Memory B cell (primary cell): ENCODE measurements at regions not wholly inside any gene's neighbourhood (a gene's known extent, or its start where the extent isn't known, plus 50 kb on each side); places are given as distances from the start of the nearest gene placed in this dataset.

Experiments used
- ATAC-seq: fragments of 150-1000 bp; cut with Tn5 transposase; 2 replicates; pipeline ENCODE4 v1.10.0; 2021; ENCODE audit warnings: low read depth, mild to moderate bottlenecking, moderate library complexity
- DNase-seq, 2 donors: peaks; one replicate each; pipeline ENCODE4 v3.0.0; 2022; ENCODE audit warnings: low spot score in 2 of 2
- H3K27ac Mint-ChIP-seq: one replicate; pipeline ENCODE4 v1.8.0; 2022; ENCODE audit warnings: mild to moderate bottlenecking, moderate library complexity, mixed read lengths
- H3K27me3 Mint-ChIP-seq: one replicate; pipeline ENCODE4 v1.8.0; 2022; ENCODE audit warnings: mixed read lengths
- H3K36me3 Mint-ChIP-seq: one replicate; pipeline ENCODE4 v1.8.0; 2022; ENCODE audit warnings: mild to moderate bottlenecking, mixed read lengths
- H3K4me1 Mint-ChIP-seq: one replicate; pipeline ENCODE4 v1.8.0; 2022; ENCODE audit warnings: mixed read lengths
- H3K4me3 Mint-ChIP-seq: one replicate; pipeline ENCODE4 v1.8.0; 2022; ENCODE audit warnings: mild to moderate bottlenecking, moderate library complexity, mixed read lengths
- H3K9me3 Mint-ChIP-seq: one replicate; pipeline ENCODE4 v1.8.0; 2022; ENCODE audit warnings: mixed read lengths

GRCh38 chr2:234835738-234836137, 116.1 kb upstream of the SH3BP4 start:
- no peak for DNase-seq
- Mint-ChIP-seq H3K36me3 (no peaks in the 10 kb centered on the region), H3K4me3 (no peak overlapping the region), H3K9me3 (no peaks in the 10 kb centered on the region), H3K27me3 (peaks cover 19% of the 10 kb centered on the region), H3K4me1 (no peaks in the 10 kb centered on the region), H3K27ac (no peak overlapping the region)
- no peak for ATAC-seq

- no peak for ATAC-seq
- Mint-ChIP-seq H3K27me3 (peaks cover 20% of the 10 kb centered on the region), H3K4me3 (no peak overlapping the region), H3K27ac (no peak overlapping the region), H3K36me3 (no peaks in the 10 kb centered on the region), H3K9me3 (no peaks in the 10 kb centered on the region), H3K4me1 (no peaks in the 10 kb centered on the region)
- DNase-seq = no peak
Measured at GRCh38 chr2:234834228-234834923, 117.4 kb upstream of the SH3BP4 start.

- H3K27me3 Mint-ChIP-seq = peaks cover 16% of the 10 kb centered on the region
- no peak for ATAC-seq
- H3K9me3 Mint-ChIP-seq = no peaks in the 10 kb centered on the region
- no peak for DNase-seq
- no peak overlapping the region for H3K4me3 Mint-ChIP-seq
- no peak overlapping the region for H3K27ac Mint-ChIP-seq
- no peaks in the 10 kb centered on the region for H3K4me1 Mint-ChIP-seq
- H3K36me3 Mint-ChIP-seq = no peaks in the 10 kb centered on the region
Measured at GRCh38 chr2:234830853-234831252, 121.0 kb upstream of the SH3BP4 start.

- H3K9me3 Mint-ChIP-seq = no peaks in the 10 kb centered on the region
- H3K36me3 Mint-ChIP-seq = no peaks in the 10 kb centered on the region
- no peak overlapping the region for H3K4me3 Mint-ChIP-seq
- DNase-seq (no peak), ATAC-seq (no peak)
- H3K27me3 Mint-ChIP-seq = peaks cover 12% of the 10 kb centered on the region
- no peak overlapping the region for H3K27ac Mint-ChIP-seq
- no peaks in the 10 kb centered on the region for H3K4me1 Mint-ChIP-seq
Measured at GRCh38 chr2:234829074-234829455, 122.8 kb upstream of the SH3BP4 start.

GRCh38 chr2:234828382-234829073, 123.3 kb upstream of the SH3BP4 start:
- Mint-ChIP-seq H3K9me3 (no peaks in the 10 kb centered on the region), H3K4me3 (no peak overlapping the region), H3K27ac (no peak overlapping the region), H3K36me3 (no peaks in the 10 kb centered on the region), H3K27me3 (peaks cover 9% of the 10 kb centered on the region), H3K4me1 (no peaks in the 10 kb centered on the region)
- no peak for DNase-seq
- no peak for ATAC-seq

GRCh38 chr2:234827096-234827860, 124.5 kb upstream of the SH3BP4 start:
- H3K27me3 Mint-ChIP-seq = peaks cover 9% of the 10 kb centered on the region
- H3K4me1 Mint-ChIP-seq = no peaks in the 10 kb centered on the region
- H3K36me3 Mint-ChIP-seq = no peaks in the 10 kb centered on the region
- H3K9me3 Mint-ChIP-seq = no peaks in the 10 kb centered on the region
- H3K27ac Mint-ChIP-seq = no peak overlapping the region
- no peak for DNase-seq
- ATAC-seq = no peak
- H3K4me3 Mint-ChIP-seq = no peak overlapping the region

GRCh38 chr2:234826681-234827080, 125.1 kb upstream of the SH3BP4 start:
- no peaks in the 10 kb centered on the region for H3K9me3 Mint-ChIP-seq
- DNase-seq (no peak), ATAC-seq (no peak)
- H3K27me3 Mint-ChIP-seq = peaks cover 9% of the 10 kb centered on the region
- no peaks in the 10 kb centered on the region for H3K36me3 Mint-ChIP-seq
- H3K4me3 Mint-ChIP-seq = no peak overlapping the region
- H3K27ac Mint-ChIP-seq = no peak overlapping the region
- no peaks in the 10 kb centered on the region for H3K4me1 Mint-ChIP-seq

- H3K27me3 Mint-ChIP-seq = peaks cover 6% of the 10 kb centered on the region
- no peaks in the 10 kb centered on the region for H3K36me3 Mint-ChIP-seq
- ATAC-seq (no peak), DNase-seq (no peak)
- H3K4me3 Mint-ChIP-seq = no peak overlapping the region
- H3K27ac Mint-ChIP-seq = no peak overlapping the region
- H3K9me3 Mint-ChIP-seq = no peaks in the 10 kb centered on the region
- H3K4me1 Mint-ChIP-seq = no peaks in the 10 kb centered on the region
Measured at GRCh38 chr2:234825616-234826015, 126.2 kb upstream of the SH3BP4 start.

- Mint-ChIP-seq H3K36me3 (no peaks in the 10 kb centered on the region), H3K27ac (no peak overlapping the region), H3K27me3 (peaks cover 4% of the 10 kb centered on the region), H3K4me3 (no peak overlapping the region), H3K4me1 (no peaks in the 10 kb centered on the region), H3K9me3 (no peaks in the 10 kb centered on the region)
- DNase-seq = no peak
- no peak for ATAC-seq
Measured at GRCh38 chr2:234823877-234824376, 127.9 kb upstream of the SH3BP4 start.

- DNase-seq = no peak
- Mint-ChIP-seq H3K36me3 (no peaks in the 10 kb centered on the region), H3K9me3 (no peaks in the 10 kb centered on the region), H3K27ac (no peak overlapping the region), H3K27me3 (peaks cover 4% of the 10 kb centered on the region), H3K4me3 (no peak overlapping the region), H3K4me1 (no peaks in the 10 kb centered on the region)
- no peak for ATAC-seq
Measured at GRCh38 chr2:234823196-234823876, 128.5 kb upstream of the SH3BP4 start.

- ATAC-seq (no peak), DNase-seq (no peak)
- Mint-ChIP-seq H3K27me3 (peaks cover 3% of the 10 kb centered on the region), H3K4me1 (no peaks in the 10 kb centered on the region), H3K9me3 (no peaks in the 10 kb centered on the region), H3K36me3 (no peaks in the 10 kb centered on the region), H3K4me3 (no peak overlapping the region), H3K27ac (no peak overlapping the region)
Measured at GRCh38 chr2:234821946-234822475, 129.8 kb upstream of the SH3BP4 start.

- Mint-ChIP-seq H3K9me3 (no peaks in the 10 kb centered on the region), H3K36me3 (no peaks in the 10 kb centered on the region), H3K27me3 (peaks cover 4% of the 10 kb centered on the region), H3K4me3 (no peak overlapping the region), H3K27ac (no peak overlapping the region), H3K4me1 (no peaks in the 10 kb centered on the region)
- DNase-seq = no peak
- ATAC-seq = no peak
Measured at GRCh38 chr2:234818937-234819336, 132.9 kb upstream of the SH3BP4 start.

- peaks cover 14% of the 10 kb centered on the region for H3K27me3 Mint-ChIP-seq
- H3K4me1 Mint-ChIP-seq = no peaks in the 10 kb centered on the region
- H3K27ac Mint-ChIP-seq = no peak overlapping the region
- H3K9me3 Mint-ChIP-seq = no peaks in the 10 kb centered on the region
- DNase-seq (no peak), ATAC-seq (no peak)
- H3K4me3 Mint-ChIP-seq = no peak overlapping the region
- H3K36me3 Mint-ChIP-seq = no peaks in the 10 kb centered on the region
Measured at GRCh38 chr2:234816491-234816890, 135.3 kb upstream of the SH3BP4 start.

- Mint-ChIP-seq H3K9me3 (no peaks in the 10 kb centered on the region), H3K4me1 (no peaks in the 10 kb centered on the region), H3K27me3 (peaks cover 14% of the 10 kb centered on the region), H3K27ac (no peak overlapping the region), H3K4me3 (no peak overlapping the region), H3K36me3 (no peaks in the 10 kb centered on the region)
- DNase-seq (no peak), ATAC-seq (no peak)
Measured at GRCh38 chr2:234816056-234816455, 135.8 kb upstream of the SH3BP4 start.
